HG03521 (cell line): ENCODE measurements at regions not wholly inside any gene's neighbourhood (a gene's known extent, or its start where the extent isn't known, plus 50 kb on each side); places are given as distances from the start of the nearest gene placed in this dataset.
"Not testable (repeated sequence)": the region's sequence is repeated elsewhere in the genome, so short reads cannot be mapped to it uniquely, and the experiment has no call there.

Experiments
- ATAC-seq: cut with Tn5 transposase; IDR thresholded peaks from one replicate; pipeline ENCODE4 v1.9.1; 2021; ENCODE audit warnings: mild to moderate bottlenecking, moderate library complexity; ENCODE audit not compliant: unreplicated experiment

DNA sequence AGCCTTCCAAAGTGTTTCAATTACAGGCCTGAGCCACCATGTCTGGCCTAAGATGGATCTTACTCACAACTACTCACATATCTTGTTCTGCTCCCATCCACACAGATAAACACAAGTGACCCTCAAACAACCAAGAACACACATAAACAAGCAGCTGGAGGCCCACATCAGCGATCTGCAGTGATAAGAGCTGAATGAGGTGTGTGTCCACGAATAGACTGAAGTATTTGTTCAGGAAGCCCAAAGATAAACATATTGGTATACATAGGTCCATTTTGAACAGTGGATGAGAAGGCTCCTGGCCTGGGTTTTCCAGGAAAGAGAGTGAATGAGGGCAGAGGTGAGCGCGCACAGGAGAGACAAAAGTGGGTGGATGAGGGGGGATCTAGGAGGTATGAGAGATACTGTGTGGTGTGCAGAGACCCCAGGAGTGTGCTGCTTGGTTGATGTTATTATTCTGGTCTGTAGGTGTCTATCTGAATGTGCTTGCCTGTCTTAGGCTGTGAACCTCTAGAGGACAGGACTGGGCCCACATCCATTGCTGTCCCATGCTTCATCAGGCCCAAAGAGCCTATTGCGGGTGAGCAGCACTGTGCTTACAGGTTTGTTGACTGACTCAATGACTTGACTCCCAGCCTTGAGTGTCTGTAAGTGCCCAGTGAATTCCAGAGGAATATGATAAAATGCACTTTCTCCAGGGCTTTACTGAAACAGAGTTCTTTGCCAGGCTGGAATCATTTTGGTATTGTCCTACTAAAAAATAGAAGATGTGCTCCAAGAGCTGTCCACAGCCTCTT is 79.9 kb upstream of the ATP1A1 start:
- no peak for ATAC-seq

DNA sequence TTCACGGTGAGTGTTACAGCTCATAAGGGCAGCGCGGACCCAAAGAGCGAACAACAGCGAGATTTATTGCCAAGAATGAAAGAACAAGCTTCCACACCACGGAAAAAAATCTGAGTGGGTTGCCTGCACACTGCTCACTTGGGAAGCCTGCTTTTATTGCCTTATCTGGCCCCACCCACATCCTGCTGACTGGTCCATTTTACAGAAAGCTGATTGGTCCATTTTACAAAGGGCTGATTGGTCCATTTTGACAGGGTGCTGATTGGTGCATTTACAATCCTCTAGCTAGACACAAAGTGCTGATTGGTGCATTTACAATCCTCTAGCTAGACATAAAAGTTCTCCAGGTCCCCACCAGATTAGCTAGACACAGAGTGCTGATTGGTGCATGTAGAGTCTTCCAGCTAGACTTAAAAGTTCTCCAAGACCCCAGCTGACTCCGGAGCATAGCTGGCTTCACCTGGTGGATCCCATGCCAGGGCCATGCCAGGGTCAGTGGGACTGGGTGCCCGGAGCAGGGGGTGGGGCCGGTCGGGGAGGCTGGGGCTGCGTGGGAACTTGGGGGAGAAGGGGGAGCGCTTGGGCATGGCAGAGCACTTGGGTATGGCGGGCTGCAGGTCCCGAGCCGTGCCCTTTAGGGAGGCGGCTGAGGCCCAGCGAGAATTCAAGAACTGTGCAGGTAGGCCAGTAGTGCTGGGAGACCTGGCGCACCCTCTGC is 75.4 kb upstream of the ATP1A1 start:
- no peak for ATAC-seq

DNA sequence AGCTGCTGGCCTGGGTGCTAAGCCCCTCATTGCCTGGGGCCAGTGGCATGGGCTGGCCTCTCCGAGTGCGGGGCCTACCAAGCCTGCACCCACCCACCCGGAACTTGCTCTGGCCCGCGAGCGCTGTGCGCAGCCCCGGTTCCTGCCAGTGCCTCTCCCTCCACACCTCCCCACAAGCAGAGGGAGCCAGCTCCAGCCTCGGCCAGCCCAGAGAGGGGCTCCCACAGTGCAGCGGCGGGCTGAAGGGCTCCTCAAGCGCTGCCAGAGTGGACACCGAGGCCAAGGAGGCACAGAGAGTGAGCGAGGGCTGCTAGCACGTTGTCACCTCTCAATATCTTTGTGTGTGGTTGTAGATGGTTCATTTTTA is 74.8 kb upstream of the ATP1A1 start:
- ATAC-seq: not testable (repeated sequence)

DNA sequence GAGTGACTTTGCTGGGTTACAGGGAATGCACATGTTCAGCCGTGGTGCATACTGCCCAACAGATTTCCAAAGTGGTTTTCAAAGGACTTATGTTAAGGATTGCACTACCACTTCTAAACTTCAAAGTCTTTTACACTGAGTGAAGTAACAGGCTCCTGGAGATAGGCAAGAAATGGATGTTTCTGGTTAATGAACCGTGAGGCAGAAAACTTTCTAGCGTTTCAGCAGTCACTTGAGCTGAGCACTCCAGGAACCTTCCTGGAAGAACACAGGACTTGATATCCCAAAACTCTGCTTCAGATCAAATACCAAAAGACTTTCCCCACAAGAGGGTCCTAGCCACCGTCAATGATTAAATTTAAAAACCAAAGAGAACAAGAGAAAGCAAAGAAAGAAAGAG is 74.3 kb upstream of the ATP1A1 start:
- ATAC-seq: no peak

DNA sequence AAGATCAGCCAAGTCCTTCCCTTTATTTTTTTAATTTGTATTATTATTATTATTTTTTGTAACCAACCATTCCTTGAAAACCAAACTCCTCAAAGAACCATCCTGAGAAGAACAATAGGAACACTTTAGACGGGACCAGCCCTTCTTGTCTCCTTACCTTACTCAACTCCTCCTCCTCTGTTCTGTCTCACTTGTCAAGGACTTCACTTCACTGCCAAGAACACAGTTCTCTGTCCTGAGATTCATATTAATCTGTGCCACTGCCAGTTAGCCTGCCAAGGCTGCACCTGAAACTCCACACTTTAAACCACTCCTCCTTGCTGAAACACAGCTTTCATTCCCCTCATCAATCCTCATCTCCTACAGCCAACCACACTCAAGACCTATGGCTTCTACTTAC is 73.8 kb upstream of the ATP1A1 start:
- no peak for ATAC-seq

DNA sequence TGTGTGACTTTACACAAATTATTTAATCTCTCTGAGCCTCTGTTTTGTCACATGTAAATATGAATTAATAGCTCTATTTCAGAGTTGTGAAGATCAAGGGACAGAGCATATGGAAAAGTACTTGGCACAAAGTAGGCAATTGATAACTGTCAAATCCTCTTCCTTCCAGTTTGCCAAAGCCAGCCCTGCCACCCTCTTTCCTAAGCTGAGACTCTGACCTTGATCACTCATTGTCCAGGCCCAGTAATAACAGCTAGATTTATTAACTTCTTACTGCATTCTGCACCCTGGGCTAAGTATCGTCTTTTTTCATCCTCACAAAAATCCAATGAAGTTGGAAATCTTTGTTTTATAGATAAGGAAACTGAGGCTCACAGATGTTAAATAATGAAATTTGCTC is 70.8 kb upstream of the ATP1A1 start:
- no peak for ATAC-seq

DNA sequence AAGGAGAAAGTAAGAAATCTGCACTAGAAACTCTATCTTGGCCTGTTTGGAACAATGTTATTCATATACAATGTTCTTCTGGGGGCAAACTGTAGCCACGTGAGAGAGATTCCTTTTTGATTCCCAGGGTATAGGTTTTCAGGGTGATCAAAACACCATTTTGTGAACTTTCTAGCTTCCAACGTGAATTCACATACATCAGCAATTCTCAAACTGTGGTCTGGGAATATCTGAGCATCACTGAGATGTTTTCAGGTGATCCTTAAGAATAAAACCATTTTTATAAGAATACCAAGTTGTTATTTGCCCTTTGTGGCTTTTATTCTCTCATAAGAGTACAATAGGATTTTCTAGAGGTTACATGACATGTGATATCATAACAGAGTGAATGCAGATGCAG is 66.9 kb upstream of the ATP1A1 start:
- ATAC-seq: no peak

DNA sequence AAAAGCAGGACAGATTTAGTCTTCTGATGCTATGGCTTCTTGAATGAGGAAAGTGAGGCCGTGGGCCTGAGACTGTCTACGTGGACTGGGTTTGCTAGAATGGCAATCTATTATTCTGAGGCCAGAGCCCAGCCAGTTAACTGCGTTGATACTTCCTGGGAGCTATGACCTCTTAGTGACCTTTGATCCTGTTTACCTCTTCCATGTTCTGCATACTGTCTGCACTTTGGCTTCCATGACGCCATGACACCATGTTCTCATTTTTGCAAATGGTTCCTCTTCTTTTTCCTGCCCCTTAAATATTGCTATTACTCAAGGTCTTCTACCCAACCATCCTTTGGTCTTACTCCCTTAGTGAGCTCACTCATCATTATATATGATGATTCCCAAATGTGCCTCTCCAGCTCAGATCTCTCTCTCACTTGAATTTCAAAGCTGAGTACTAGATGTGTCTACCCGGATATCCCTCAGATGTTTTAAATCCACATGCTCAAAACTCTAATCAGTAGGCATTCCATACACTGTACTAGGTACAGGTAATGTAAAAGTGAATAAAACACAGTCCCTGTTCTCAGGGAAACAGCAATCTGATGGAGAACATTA is 66.1 kb upstream of the ATP1A1 start:
- ATAC-seq: no peak

DNA sequence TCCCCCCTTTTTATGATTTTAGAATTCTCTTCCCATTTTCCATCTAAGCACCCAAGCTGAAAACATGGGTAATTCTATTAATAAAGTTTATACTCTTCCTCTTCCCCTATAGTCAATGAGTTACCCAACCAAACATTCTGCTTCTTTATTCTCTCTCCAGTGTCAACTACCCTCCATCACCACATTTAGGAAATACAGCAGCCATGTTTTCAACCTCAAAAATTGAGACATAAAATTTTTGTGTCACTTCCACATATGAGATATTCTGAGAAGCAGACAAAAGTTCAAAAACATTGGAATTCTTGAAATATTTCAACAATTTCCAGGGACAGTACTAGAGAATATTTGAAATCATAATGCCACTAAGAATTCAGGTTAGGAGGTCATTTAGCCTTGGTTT is 64.8 kb upstream of the ATP1A1 start:
- no peak for ATAC-seq

DNA sequence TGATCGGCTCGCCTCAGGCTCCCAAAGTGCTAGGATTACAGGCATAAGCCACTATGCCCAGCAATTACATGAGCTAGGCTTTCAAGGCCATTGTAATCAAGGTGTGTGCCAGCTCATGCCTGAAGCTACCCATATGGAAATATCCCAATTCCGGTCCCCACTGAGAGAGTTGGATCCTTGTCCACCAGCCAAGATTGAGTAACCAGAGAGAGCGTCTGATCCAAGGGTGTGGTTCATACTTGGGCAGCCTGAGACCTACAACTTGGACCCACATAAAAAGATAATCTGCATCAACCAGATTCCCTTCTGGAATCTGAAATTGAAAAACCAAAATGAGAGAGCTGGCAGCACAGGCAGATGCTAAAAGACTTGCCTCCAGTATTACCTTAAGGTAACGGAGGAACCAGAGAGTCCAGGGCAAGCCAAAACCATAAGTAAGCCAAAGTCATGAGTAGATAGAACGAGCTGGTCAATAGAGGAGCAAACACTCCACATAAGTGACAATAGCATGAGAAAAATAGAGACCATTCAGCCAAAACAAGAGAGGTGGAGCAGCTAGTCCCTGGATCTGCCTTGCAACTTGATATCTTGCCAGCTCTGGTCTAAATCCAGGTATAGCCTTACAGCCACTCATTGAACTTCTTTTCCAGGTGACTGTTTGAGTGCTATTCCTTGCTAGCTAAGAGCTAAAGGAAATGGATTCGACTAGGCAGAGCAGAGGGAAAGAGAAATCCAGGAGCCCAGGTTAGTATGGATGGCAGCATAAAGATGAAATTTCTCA is 63.8 kb upstream of the ATP1A1 start:
- no peak for ATAC-seq

DNA sequence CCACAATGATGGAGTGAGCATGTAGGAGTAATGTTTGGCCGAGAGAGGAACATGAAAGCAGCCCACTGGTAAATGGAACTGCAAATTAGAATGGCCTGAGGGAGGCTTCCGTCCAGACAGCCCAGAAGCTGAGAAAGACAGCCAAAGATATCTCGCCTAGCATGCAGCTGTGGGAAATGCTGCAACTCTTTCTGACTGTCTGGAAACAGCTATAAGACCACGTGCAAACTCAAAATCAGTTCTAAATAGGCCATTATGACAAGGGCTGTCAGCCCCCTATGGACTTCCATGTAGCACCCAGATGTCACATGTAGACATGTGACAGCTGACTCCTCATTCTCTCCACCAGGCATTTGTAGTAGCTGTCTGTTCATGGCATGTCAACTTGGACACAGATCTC is 62.9 kb upstream of the ATP1A1 start:
- ATAC-seq: no peak

DNA sequence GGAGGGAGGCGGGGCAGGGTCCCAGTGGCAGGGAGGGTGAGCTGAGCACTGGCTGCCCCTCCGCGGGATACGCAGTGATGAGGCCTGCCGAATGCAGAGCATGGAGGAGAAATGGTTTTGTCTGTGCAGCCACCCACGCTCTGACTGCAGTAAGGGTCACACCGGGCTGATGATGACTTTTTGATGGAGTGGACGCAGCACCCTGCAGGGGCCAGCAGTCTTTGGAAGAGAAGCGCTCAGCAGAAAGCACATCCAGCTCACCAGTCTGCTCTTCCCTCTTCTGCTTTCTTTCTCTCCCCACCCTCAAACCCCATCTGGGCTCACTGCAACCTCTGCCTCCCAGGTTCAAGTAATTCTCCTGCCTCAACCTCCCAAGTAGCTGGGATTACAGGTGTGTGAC is 61.9 kb upstream of the ATP1A1 start:
- ATAC-seq: no peak

DNA sequence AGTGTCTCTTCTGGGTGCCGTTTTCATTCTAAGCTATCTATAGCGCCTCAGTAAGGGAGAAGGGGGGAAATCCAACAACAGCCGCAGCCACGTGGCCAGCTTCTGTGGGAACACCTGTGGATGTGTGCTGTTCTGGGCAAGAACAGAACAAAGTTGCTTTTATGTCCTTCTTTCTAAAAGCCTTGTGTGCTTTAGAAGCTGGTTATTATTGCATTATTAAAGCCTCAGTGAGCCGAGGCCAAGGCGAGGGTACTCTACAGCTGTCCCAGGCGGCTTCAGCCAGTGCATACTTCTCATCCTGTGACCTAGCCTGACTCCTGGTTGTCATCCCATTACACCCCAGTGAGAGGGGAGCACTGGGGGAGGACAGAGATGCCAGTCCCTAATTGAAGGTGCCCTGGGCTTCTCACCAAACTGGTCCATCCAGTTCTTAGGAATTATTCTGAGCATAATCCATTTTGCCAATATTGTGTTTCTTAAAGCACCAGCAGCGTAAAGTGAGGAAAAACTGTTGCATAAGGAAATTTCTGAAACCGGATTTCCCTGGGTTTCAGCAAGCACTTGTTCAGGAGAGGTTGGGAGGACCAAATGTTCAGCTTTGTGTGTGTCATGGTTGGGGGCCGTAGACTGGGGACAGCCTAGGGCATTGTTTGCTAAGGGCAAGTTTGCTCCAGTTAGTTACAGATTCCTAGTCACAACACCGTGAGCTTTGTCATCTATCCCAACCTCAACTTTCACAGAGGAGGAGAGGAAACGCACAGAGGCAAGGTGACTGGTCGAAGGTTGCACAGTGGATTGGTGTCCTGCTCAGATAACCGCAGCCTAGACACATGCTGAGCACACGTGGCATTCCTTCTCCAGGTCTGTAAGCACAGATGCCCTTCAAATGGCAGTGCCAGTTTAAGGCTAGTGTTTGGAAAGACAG is 61.0 kb upstream of the ATP1A1 start:
- no peak for ATAC-seq

DNA sequence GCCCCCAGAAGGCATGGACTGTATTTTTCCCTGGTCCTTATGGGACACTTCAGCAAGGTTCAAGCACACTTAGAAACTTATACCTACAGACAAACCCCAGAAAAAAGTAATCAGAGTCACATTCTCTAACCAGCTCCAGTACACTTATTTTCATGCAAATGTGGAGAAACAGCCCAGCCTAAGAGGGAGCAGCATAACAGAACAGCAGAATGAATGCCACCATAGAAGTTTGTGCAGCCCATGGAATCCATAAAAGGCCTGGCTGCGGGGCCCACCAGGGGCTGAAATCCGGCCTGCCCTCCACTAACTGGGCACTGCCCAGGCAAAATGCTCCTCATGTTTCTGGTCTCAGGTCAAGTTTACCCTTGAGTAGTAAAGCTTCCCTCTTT is 60.4 kb upstream of the ATP1A1 start:
- no peak for ATAC-seq

DNA sequence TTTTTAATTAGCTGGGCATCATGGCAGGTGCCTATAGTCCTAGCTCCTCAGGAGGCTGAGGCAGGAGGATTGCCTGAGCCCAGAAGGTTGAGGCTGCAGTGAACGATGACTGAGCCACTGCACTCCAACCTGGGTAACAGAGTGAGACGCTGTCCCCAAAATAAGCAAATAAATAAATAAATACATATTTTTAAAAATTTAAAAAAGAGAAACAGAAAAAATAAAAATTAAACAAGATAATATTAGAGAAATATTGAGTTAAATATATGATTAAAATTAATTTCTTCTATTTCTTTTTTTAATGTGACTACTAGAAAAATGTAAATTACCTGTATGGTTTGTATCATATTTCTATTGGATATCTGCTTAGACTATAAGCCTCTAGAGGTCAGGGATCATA is 59.3 kb upstream of the ATP1A1 start:
- no peak for ATAC-seq

DNA sequence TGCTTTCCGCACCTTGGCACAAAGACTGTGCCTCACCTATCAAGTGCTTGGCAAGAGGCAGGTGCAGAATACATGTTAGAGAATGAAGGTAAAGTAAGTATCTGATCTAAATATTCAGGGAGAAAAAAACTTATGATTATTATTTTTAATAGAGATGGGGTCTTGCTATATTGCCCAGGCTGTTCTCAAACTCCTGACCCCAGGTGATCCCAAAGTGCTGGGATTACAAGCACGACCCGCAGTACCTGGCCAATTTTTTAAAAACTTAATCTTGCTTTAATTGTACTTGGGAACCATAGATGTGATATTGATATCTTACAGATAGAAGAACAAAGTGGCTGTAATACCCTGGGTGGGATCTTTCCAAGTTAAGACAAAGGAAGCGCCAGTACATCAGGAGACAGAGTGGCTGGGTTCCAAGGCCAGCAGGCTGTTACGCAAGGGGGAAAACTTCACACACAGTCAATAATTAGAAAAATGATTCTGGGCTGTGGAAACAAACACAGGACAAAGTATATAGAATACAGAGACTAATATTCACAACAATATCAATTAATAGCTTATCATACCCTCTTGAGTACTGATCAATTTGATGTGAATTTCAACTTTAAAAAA is 58.6 kb upstream of the ATP1A1 start:
- no peak for ATAC-seq

DNA sequence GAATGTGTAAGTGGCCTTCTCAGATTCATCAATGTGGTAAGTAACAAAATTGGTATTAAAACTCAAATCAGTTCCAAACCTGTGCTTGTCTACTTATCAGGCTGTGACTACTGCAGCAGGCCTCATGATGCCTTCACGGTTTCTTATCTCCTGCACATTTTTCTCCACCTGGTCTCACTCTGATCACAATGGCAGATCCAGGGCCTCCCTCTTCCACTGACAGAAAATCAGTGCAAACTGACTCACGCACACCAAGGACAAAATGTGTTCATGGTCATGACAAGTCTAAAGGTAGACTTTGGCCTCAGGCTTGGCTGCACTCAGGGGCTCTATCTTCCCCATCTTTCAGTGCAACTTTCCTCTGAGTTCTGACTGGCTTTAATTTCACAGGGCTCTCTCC is 56.7 kb upstream of the ATP1A1 start:
- ATAC-seq: no peak

DNA sequence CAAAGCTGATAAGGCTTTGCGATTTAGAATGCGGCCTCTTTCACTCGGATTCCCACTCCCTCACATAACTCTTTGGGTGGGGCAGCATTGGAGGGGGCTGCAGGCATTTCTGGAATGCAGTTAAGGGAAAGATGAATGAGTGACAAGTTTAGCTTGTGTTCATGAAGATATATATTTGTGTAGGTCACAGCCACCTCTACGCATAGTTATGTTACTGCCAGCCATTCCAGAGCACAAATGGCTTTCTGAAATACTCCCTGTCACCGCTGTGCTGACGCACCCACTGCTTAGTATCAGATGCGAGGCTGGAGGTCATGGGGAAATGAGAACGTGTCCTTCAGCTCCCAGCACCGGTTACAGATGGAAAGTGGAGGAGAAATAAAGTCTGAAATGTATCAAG is 54.1 kb upstream of the ATP1A1 start:
- ATAC-seq: no peak

DNA sequence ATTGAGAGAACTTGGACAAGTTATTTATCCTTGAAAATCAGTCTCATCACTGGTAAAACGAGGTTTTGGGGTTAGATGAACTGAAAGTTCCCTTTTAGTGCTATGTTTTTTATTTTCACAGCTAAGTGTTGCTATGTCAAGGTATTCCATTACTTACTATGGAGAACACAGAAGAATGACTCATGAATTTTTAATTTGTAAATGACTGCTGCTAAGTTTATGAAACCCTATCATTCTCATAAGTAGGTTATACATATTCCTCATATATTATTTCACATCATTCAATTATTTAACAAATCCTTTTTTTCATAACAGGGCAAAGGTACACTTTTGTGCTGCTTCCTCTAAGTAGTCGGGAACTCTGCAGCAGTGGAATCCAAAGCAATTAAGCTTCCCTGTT is 52.2 kb upstream of the ATP1A1 start:
- no peak for ATAC-seq

DNA sequence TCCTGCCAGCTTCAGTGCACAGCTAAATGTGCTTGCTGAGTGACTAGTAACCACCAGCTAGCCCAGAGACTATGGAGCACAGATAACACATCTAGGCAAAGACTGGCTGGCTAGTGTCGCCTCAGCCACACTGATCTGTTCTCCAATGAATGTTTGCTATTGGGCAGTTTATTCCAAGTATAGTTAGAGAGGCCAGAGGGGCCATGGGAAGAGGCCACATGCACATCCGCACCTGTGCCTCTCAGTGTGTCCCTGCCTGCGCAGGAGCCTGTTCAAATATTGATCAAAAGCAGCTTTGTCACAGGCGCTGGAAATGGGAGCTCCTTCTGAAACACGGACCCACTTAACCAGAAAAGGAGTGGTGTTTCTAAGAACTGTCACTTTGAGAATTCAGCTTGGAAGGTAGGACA is 51.3 kb upstream of the ATP1A1 start:
- no peak for ATAC-seq
